DMS153 treated with DMSO at 0.1 percent for 48 hours (cell line): ENCODE measurements at regions not wholly inside any gene's neighbourhood (a gene's known extent, or its start where the extent isn't known, plus 50 kb on each side); places are given as distances from the start of the nearest gene placed in this dataset.

ENCODE experiments used
- DNase-seq: peaks from one replicate; lab custom pipeline; 2025; ENCODE audit not compliant: unreplicated experiment; lab: John Stamatoyannopoulos, UW

DNA sequence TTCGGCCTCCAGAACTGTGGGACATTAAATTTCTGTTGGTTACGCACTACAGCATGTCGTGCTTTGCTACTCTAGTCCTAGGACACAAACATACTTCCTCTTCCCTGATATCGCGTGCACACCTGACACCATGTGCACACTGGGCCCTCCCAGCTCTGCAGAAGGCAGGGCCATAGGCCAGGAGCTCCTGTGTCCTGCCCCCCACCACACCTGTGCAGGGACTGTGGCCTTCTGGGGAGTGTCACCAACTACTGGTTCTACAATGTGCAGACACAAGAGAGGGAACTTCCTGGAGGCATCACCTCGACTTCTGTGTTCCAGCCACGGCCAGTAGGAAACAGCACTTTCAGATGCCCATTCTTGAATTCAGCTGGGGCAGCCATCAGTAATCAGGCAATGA, 646.4 kb upstream of the MGMT start:
- no peak for DNase-seq

DNA sequence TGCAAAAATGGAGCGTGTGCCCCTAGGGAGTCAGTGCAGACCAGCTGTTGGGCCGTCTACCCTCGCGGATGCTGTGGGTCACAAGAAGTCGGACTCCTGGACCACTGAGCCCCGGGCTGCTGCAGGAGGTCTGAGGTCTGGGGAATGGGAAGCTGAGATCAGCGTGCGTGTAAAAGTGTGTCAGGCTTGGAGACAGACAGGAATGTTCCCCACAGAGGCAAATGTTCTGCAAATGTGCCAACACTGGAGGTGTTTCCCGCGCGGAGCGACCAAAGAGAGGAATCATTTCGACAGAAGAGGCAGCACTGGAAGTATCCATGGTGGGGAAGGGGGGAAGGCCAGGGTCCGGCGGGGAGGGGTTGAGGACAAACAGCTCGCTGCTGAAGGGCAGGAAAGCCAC, 643.8 kb upstream of the MGMT start:
- DNase-seq = no peak

DNA sequence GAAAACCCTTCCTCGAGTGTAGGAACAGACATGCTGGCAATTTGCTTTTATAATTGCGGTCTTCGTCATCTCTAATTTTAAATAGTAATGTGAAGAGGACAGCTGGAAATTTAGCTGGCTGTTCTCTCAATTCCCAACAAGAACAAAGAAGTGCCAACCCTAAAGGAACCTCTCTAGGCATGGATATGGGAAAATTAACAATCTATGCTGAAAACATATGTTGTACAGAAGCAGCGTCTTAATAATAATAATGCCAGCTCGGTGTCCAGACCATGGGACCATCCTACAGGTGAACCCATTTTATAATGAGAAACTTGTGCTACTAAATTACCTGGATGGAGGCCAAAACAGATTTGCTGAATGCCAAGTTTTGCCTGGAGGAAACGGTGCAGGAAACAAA, 641.4 kb upstream of the MGMT start:
- DNase-seq = no peak

DNA sequence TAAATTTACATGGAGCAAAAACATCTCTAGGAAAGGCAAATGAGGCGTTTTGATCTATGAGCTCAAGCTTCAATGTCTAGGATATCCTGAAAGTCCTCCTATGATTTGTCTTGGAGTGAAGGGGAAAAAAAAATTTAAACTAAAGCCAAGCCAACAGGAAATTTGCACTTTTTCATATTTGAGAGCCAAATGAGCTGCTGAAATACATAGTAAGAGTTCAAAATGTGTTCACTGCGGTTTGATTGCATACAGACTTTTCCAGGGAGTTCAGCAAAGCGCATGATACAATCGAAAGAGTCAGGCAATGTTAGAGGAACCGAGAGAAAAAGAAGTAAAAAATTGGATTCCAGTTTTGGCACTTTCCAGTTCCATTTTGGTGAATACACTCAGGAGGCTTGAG, 633.4 kb upstream of the MGMT start:
- DNase-seq = no peak

DNA sequence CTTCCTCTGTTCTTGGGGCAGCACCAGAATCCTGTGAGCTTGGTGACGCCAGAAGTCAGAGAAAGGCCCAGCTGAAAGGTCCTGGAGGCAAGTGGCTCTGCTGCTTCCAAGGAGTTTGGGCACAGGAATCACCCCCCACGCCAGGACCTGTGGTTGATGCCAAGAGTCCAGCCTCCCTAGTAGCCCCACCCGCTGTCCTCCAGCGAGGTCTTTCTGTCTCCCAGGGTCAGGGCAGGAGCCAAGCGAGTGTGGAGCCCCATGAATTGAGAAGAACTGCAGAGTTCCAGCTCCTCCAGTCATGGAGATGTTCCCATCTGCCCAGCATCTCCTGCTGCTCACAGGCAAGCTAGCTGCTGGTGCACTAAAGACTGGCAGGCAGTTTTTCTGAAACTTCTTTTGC, 631.7 kb upstream of the MGMT start:
- no peak for DNase-seq

DNA sequence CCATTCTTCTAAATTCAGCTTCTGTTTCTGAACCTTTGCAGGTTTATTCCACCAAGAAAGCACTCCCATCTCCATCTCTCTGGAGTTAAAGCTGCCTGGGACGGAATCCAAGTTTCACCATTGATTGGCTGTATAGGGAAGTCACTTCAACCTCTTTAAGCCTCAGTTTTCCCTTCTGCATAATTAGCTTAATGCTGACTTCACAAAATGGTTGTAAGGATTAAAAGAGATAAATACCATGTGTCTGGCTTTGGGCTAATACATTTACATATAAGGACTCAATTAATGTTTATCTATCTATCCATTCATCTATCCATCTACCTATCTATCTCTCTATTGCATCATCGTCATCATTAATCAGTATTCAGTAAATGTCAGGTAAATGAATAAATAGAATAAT, 629.6 kb upstream of the MGMT start:
- no peak for DNase-seq

DNA sequence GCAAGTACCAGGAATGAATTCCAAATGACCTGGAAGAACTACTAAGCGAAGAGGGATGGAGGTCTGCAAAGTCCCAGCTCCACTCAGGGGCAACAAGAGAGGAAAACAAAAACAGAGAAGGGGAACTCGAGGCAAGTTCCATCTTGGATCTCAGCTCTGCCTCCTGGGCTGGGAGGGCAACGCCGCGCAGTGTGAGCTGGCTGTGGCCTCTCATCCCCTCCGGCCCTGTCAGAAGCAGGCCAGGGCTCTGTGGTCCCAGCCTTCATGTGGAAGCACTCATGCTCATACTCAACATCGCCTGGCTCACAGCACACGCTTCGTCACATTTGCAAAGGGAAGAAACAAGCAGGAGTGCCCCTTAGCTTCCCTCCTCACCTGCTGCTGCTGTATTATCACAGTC, 627.9 kb upstream of the MGMT start:
- no peak for DNase-seq

DNA sequence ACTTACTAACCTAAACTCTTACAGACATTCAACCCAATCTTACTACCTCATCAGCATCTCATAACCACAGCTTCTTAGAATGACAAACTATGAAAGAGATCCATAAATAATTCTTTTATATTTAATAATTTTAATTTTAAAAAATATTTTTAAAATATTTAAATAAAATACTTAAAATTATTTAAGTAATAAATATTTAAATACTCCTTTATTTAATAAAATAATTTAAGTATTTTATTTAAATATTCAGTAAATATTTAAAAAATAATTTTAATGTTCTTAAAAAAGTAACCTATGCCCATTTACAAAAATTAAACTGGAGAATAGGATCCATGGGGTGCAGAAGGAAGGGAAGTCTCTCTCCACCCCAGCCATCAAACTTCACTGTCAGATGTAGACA, 627.3 kb upstream of the MGMT start:
- DNase-seq = no peak

DNA sequence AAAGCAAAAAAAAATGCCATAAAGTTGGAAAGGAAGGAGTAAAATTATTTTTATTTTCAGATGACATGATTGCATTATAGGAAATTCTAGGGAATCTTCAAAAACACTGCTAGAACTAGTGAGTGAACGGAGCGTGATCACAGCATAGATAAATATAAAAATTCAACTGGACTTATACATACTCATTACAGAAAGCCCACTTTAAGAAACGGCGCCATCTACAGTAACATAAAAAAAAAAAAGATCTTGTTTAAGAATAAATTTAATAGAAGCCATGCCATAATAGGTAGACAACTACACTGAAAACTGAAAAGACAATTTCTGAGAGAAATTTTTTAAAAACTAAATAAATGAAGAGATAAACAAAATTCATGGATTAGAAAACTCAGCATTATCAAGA, 623.1 kb upstream of the MGMT start:
- DNase-seq = peak; percentile 51

DNA sequence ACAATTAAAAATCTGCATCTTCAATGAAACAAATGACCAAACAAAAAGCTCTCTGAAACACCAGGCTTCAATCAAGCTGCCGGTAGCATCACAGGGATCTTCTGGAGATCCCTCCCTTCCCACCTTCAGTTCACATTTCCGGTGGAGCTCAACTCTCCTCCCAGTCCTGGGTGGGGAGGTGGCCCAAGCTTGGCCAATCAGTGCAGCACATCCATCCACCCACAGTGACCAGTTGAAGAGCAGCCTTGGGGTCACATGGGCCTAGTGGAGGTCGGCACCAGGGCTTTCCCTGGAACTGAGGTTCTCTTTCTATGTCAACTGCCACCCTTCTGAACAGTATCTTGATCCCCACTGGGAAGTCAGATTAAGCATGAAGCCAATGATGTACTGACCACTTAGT, 620.1 kb upstream of the MGMT start:
- DNase-seq = no peak

DNA sequence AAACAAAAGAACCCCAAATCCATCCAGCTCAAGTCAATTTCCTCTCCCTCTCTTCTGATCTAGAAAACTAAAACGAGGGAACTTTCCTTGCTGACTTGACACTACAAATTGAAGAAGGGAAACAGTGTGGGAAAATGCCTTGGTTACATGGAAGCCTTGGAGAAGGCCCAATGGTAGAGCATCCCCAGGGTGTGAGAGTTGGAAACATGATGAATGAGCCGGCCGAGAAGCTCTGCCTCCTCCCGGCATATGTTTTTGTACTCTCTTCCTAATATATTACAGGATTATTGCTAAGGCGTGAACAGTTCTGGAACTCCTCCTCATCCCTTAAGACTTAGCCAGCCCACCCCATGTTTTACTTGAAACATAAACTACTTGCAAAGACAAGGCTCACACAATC, 618.2 kb upstream of the MGMT start:
- no peak for DNase-seq

DNA sequence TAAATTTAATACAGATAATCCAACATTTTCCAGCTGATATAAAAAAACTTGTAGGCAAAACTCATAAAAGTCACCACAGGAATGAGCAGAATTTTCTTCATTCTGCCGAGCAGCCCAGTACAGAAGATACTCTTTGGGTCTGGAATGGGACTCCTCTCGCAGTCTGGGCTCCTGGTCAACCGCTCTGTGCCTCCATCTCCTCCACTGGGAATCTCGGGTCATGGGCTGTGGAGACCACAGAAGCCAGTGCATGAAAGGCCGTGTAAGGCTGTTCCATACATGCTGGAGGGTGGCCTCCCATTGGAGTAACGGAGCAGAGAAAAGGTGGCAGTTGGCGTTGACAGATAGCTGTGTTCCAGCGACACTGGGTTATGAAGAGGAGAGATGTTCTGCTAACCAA, 616.4 kb upstream of the MGMT start:
- DNase-seq = no peak

DNA sequence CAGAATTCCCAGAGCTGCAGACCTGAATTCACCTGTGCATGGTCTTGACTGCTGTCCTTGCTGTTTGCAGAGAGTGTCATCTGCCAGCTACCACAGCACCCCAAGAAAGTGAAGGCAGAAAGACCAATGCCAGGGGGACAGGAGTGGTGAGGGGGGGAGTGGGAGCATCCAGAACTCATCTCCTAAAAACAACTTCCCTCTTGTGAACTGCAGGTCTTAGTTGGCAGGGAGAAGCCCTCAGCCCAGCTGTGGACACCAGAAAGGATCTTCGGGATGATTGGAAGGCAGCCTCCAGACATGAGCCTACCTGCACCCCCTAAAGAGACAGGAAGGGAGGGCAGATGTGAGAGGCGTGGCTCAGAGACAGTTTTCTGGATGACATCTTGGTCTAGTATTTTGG, 615.8 kb upstream of the MGMT start:
- no peak for DNase-seq

DNA sequence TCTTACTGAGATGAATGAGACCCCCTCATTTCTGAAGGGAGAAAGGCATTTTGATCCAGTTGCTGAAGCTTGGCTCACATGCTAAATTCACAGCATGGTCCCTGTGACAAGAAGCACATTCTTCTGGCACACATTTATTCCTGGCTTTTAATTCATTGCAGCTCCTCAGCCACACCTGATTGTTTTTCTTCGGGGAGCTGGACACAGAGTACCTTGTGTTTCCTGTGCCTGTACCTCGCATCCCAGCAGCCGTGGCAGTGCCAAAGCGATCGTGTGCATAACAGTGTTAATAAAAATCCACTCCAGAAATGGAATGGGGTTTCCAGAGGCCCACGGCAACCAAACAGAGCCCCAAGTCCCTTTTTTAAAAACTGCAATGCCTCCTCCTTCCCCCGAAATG, 615.3 kb upstream of the MGMT start:
- DNase-seq = no peak

DNA sequence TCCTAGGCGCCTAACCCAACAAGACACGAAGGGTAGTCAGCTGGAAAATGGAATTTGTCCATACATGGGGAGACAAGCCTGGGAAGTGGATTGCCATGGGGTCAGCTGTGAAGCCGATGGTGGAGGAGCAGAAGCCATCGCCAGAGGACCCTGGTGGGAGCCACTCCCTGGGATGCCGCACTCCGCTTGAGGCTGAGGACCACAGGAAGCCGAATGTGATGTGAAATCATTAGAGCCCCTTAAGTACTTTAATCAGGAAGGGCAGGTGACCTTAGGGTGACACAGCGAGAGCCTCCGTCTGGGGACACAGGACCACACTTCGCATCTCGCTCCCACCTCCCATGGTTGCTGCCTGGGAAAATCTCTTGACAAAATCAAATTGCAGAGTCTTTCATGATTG, 614.6 kb upstream of the MGMT start:
- DNase-seq = no peak

DNA sequence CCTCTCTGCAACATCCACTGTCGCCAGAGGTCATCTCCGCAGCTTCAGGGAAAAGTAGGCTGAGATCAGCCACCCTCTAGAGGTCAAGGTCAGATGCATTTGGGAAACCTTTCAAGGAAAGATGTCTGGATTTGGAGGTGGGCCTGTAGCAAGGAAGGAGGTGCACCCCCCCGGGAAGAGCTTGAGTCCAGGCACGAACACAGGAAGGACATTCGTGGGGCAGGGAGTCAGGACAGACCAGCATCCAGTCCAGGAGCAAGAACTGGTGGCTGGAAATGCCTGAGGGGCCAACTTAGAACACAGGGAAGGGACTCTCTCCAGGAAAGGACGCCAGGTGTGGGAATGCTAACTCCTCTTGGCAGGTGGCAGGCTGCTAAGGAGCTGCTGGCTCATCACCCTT, 614.1 kb upstream of the MGMT start:
- DNase-seq = no peak

DNA sequence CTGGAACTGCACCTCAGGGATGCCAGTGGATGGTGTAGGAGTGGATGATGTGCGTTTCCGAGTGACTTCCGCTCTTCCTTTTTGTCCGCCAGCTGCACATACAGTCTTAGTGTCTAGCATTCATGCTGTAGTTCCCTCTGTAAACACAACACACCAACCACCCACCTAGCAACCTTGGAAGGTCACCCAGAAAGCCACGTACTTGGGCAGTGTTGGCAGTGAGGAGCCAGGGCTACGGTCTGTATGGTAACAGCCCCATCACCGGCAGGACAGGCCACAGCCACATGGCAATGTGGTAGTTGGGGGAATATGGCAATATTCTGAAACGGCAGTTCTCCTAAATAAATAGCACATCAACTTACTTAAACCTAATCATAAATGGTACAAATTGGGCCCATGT, 613.5 kb upstream of the MGMT start:
- no peak for DNase-seq

DNA sequence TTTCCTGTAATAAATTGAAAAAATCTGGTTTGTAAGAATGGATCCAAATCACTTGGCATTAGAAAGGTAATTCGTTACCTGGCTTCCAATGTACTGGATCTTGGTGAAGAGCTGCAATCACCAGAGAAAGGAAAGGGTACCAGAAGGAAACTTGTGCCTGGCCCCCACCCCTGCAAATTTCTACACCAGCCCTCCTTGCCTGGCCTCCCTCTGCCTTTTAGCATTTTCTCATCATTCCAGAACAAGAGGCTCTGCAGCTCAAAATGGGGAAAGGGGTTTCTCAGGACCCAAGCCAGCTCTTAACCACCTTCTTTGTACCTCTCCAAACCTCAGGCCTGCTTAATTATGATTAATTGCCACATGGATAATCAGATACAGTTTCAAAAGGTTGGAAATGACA, 612.8 kb upstream of the MGMT start:
- no peak for DNase-seq

DNA sequence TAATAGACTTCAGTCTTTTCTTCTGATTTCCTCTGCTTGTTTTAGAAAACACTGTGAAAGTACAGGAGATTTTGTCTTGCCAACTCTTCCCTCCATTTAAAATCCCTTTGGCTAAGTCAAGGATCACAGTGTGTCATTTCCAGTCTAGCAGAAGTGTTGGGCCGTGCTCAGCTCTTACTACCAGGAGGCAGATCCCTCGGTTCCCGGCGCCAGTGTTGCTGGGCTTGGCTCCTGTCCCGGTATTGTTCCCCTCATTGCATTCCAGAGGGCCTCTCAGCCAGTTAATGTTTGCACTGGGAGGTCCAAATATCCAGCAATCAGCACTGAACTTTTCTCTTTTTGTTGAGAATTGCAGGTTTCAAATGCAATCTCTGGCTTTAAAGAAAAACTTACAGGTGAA, 612.1 kb upstream of the MGMT start:
- peak; percentile 8 for DNase-seq

DNA sequence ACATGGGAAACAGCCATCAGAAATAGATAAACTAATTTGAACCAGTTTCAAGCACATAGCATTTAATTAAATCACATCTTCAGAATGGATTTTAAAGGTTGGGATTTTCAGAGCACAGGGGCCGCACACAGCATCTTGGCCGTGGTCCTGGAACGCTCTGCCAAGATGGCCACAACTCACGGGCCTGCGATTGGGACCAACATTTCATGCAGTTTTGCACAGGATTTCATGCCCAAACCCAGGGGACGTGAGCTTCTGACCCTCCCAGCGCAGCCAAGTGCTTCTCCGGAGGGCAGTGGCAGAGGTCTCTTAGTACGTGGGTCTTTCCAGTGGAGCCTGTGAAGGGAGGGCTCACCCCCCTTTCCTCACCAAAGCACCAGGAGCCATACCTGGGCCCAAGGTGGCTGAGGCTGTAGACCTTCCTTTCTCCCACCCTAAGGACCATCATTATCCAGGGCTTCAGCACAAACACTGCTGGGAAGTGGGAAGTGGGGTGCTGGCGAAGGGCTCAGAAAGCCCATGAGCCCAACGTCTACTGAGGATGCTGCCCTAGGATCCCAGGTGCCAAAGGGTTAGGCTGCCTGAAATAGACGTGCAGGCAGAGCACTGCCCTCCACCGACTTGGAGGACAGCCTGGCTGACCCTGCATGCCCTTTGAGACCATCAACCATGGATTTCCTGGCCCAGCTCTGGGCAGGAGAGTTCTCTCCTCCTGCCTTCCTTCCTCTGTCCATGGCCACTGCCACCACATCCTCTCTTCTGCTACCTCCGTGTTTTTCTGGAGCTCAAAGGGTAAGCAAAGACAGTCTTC, 611.2 kb upstream of the MGMT start:
- DNase-seq = no peak

DNA sequence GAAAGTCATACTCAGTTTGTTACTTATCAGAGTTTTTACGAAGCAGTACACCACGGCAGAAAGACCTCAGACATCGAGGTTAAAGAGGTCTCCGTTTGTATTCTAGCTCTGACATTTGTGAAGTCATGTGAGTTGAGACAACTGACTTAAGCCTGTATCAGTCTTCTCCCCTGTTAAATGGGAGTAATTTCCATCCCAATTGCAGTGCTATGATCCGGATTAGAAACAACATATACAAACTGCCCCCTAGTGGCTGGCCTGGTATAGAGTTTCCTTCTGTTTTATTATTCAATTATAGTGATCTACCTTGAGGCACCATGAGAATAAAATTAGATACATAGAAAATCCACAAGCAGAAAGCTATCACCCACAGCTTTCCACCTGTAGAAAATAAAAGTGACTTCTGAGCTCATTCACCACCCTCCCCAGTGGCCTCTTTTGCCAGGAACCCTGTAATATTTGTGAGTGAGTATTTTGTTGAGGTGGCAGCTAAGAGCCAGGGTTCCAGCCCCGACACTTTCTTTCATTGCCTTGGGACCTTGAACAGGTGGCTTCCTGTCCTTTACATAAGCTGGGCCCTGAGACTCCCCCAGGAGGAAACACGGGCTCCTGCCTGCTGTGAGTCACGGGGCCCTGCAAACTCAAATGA, 607.2 kb upstream of the MGMT start:
- no peak for DNase-seq

DNA sequence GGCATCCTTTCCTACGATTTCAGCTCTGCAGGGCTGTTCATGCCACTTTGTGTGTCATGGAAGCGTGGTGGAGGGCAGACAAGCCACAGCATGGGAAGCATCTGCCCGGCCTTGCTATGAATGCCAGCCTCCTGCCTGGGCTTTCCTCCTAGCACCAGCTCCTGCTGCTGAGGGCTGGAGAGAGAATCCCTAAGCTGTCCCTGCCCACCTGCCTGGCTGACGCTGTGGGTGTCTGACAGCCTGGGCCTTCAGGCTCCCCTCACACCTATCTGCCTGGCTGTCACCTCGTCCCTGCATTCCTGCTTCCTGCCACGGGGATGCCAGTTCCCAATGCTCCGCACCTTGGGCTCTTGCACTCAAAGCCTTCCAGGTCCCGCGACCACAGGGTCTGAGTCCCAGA, 606.5 kb upstream of the MGMT start:
- no peak for DNase-seq
